Retina (tissue), 1 donor: ENCODE measurements at regions not wholly inside any gene's neighbourhood (a gene's known extent, or its start where the extent isn't known, plus 50 kb on each side); places are given as distances from the start of the nearest gene placed in this dataset.
"Not testable (repeated sequence)": the region's sequence is repeated elsewhere in the genome, so short reads cannot be mapped to it uniquely, and the experiment has no call there.

Experiments used
- DNase-seq: peaks from one replicate; pipeline ENCODE4 v3.0.0-alpha.2; 2016

DNA sequence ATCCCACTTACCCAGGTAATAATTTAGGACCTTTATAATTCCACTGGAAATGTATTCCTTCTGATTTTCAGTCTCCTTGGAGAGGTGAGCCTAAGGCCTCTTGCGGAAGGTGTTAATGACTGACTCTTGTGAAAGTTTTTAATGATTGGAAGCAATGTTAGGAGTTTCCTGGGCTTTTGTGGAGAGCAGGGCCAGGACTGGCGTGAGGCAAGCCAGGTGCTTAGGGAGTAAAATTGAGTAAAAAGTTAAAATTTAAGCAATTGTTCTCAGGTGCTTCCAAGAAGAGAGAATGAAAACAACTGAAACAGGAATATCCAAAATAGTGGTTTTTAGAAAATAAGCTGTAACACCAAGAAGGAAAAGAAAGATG, 130.6 kb upstream of the TGFBR2 start:
- no peak for DNase-seq

DNA sequence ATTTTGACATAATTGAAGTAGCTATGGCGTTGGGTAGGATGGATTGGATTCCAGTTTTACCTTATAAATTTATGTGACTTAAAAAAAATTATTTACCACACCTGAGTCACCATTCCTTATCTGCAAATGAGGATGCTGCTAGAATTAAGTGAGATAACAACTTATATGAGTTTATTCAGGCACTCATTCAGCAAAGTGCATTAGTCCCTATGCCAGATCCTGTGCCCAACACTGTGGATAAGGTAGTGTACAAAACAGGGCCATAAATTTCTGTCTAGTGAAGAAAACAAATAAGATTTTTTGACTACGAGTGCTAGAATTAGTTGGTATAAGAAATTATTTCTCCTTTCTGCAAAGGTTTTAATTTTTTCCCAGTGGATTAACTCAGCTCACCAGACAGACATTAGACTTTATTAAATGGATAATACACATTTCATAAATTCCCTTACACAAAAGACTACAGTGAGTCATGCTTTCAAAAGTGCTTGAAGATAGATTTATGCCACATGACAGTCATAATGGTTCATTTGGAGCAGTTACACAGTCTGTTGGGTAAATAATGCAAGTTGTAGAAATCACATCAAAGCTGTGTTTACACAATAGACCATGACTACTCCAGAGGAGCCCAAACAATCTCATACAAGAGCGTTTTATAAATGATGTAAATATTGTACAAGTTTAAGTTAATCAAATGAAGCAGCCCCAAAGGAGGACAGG, 129.9 kb upstream of the TGFBR2 start:
- DNase-seq: no peak

DNA sequence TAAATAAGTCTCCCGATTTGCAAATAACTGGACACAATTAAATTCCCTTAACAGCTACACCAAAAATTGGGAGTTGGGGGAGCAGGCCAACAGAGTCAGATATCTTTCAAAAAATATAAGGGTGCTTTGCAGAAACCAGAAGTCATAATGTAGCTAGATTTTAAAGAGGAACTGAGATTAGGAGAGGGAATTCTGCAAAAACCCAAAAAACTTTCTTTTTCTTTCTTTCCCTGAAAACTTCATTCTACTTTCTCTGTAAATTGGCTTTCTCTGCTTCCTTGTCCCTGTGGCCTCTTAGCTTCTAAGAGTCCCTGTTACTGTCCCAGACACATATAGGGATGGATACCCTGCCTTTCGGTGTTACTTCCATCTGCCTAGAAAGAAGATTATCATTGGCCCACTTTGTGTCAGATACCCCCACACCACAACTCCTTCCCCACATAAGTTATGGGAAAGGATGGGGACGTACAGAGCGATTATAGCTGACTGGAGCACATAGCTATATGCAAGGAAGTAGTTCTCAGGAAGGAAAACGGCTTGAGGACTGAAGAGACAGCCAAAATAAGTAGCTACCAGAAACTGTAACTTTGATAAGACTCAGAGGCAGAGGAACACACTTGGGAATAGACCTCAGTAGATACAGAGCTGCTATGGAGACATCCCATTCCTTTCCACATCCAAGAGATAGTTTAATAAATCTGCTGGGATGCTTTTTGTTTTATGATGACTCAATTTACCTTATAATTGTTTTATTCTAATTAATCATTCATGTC, 129.1 kb upstream of the TGFBR2 start:
- DNase-seq: no peak

DNA sequence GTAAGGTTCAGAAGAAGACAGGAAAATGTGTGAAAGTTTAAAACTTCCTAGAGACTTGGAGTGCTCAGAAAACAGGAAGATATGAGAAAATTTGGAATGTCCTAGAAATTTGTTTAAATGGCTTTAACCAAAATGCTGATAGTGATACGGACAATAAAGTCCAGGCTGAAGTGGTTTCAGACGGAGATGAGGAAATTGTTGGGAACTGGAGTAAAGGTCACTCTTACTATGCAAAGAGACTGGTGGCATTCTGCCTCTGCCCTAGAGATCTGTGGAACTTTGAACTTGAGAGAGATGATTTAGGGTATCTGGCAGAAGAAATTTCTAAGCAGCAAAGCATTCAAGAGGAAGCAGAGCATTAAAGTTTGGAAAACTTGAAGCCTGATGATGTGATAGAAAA, 126.7 kb upstream of the TGFBR2 start:
- not testable (repeated sequence) for DNase-seq

DNA sequence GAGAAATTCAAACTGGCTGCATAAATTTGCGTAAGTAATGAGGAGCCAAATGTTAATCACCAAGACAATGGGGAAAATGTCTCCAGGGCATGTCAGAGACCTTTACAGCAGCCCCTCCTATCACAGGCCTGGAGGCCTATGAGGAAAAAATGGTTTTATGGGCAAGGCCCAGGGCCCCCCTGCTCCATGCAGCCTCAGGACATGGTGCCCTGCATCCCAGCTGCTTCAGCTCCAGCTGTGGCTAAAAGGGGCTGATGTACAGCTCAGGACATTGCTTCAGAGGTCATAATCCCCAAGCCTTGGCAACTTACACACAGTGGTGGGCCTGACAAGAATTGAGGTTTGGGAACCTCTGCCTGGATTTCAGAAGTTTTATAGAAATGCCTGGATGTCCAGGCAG, 126.2 kb upstream of the TGFBR2 start:
- DNase-seq: not testable (repeated sequence)

DNA sequence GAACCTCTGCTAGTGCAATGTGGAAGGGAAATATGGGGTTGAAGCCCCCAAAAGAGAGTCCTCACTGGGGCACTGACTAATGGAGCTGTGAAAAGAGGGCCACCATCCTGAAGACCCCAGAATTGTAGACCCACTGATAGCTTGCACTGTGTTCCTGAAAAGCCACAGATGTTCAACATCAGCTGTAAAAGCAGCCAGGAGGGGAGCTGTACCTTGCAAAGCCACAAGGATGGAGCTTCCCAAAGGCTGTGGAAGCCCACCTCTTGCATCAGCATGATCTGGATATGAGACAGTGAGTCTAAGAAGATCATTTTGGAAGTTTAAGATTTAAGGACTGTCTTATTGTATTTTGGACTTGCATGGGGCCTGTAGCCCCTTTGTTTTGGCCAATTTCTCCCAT, 125.8 kb upstream of the TGFBR2 start:
- DNase-seq: no peak

DNA sequence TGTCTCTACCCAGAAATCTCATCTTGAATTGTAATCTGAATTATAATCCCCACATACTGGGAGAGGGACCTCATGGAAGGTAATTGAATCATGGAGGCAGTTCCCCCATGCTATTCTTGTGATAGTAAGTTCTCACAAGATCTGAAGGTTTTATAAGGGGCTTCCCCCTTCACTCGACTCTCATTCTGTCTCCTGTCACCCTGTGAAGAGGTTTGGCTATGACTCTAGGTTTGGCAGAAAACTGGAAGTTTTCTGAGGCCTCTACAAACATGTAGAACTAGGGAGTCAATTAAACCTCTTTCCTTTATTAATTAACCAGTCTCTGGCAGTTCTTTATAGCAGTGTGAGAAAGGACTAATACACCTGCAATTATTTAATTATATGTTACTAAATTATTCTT, 125.2 kb upstream of the TGFBR2 start:
- DNase-seq: no peak

DNA sequence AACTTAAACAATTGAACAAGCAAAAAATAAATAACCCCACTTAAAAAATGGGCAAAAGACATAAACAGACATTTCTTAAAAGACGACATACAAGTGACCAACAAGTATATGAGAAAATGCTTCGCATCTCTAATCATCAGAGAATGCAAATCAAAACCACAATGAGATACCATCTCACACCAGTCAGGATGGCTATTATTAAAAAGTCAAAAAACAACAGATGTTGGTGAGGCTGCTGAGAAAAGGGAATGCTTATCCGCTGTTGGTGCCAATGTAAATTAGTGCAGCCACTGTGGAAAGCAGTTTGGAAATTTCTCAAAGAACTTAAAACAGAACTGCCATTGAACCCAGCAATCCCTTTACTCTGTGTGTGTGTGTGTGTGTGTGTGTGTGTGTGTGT, 122.2 kb upstream of the TGFBR2 start:
- not testable (repeated sequence) for DNase-seq

DNA sequence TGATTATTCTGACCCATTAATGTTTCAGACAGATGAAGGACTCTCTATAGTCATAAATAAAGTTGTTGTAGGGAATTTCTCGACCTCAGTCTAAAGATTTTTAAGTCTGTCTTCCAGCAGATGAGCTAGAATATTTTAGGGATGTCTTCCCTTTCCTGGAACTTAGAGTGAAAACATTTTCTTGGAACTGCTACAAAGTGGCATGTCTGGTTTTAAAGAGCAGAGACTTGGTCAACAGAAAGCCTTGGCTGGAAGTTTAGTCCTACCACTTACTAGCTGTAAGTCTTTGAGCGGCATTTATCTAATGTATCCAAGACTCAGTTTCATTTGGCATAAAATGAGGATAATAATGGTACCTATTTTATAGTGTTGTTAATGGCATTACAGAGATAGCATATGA, 120.0 kb upstream of the TGFBR2 start:
- no peak for DNase-seq

DNA sequence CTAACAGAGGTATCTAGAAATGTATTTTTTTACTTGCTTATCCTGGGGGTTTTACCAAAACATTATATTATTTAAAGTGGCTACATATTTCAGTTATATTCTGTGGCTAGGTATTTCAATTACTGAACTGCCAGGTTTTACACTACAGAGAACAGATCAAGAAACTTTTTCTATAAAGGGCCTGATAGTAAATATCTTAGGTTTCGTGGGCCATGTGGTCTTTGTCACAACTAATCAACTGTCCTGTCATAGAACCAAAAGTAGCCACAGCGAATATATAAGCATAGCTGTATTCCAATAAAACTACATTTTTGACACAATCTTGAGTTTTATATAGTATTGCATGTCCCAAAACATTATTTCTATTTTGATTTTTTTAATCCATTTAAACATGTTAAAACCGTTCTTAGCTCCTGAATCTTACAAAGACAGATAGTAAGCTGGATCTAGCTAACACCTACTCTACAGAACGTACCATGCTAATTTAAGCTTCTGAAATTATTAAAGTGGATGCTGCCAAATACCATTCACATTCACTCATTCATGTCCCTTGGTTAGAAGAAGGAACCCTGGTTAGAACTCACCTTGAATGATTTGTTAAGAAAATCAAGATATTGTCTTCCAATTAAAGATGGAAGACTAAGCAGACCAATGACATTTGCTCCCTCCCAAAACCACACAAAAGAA, 118.2 kb upstream of the TGFBR2 start:
- DNase-seq: no peak

DNA sequence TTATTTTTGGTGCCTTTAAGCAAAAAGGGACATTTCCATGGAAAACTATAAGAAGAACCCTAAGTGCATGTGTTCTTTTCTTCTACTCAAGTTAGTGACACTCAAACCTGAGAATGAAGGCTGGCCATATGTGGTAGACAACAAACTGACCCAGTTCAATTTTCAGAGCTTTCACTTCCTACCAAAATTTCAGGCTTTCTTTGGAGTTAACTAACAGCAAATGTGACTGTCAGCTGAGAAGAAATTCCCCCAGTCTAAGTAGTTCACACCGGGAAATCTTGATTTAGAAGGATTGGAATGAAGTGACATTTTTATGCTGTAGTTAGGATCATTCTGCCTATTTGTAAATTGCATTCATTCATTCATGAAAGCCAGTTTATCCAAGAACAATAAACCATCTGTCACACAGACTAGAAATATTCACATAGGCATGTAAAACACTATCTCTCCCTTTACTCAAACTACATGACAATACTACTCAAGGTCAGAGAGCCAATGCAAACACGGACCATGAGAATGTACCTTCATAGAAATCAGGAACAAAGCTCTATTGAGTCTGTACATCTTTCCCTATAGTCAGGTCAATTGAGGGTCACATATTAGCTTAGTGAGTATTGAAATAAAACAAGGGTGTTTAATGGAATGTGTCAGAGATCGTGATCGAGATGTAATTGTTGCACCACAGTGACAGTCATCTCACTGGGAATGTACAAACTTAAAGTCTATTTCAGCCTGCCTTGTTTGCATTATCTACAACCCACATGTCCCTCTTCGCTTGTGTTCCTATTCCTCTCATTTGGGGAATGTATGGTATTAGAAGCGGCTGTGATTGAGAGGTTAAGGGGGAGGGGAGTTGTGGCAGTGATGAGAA, 113.8 kb upstream of the TGFBR2 start:
- no peak for DNase-seq

DNA sequence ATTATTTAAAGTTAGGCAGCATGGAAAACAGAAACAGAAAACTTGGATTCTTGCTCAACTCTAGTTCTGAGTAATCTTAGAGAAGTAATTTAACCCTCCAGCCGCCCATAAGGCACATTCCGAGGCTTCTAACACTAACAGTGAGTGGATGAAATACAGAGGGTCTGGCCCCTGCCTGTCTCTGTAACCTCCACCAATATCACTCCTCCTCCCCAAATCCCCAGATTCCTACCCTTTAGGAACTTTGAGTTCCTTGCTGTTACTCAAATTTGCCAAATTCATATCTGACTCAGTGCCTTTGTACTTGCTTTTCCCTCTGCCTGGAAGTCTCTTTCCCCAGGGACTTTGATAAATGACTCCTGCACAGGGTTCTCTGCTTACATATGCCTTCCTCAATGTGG, 112.5 kb upstream of the TGFBR2 start:
- DNase-seq: no peak

DNA sequence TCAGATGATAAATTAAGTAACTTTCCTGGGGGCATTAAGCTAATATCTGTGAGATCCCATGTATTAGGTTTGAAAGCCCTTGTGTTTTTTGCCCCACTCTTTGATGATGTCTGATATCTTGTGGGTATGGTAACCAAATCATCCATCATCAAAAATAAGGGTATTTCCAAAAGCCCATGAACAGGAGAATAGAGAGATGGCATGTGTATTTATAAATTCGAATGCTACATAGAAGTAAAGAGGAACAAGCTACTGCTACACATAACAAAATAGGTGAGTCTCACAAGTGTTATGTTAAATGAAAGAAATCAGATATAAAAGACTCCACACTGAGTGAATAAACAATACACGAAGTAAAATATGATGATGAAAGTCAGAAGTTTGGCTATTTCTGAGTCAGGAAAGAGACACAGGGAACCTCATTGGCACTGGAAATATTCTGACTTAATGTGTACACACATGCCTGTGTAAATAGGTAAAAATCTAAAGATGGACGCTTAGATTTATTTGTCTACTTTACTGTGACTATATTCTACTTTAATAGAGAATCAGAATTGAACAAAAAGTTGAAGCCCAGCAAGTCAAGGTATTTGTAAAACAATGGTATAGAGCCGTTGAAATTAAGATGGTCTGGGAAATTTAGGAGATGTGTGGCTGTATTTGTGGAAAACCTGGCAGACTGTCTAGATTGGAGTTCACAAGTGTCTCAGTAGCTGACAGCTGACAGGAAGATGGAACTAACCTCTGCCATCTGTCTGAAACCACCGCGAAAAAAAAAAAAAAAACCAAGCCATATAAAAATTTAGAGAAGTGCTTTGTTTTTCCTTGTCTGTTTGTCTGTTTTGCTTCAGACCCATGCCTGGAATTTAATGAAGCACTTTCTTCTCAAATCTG, 111.0 kb upstream of the TGFBR2 start:
- no peak for DNase-seq

DNA sequence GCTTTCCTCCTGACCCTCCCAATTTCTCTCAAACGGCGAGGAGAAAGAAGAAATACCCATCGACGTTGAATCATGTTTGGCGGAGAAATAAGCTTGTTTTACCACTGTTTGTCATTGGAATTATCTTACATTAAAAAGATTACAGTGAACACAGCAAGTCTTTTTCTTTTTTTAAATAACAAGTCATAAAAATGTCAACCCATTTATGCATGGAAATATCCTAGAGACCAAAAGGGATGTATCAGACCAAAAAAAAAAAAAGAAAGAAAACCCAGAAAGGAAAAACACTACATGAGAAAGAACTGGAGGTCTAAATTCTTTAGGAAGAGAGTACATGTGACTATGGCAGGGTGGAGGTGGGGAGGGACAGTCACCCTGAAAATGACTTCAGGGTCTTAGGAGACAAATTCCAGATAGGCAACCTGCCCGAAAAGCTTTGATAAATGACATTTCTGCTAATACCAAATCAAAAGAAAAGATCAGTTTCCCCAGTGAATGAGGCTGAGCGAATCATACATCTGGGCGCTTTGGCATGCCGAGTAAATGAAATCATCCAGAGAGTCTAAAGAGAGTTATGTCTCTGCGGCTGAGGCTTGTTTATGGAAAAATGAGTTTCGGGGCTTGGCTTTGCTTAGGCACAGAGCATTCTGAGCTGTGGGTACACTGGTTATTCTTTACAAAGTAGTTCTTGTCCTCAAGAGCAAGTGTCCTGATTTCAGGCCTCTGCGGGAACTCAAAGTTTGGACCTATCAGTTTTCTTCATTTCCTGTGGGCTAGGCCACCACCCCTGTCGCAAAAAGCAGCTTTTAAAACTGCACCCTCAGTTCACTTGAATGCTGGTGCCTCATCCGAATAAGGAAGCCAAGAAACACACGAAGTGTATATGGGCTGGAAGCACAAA, 110.1 kb upstream of the TGFBR2 start:
- DNase-seq: peak; percentile 1

DNA sequence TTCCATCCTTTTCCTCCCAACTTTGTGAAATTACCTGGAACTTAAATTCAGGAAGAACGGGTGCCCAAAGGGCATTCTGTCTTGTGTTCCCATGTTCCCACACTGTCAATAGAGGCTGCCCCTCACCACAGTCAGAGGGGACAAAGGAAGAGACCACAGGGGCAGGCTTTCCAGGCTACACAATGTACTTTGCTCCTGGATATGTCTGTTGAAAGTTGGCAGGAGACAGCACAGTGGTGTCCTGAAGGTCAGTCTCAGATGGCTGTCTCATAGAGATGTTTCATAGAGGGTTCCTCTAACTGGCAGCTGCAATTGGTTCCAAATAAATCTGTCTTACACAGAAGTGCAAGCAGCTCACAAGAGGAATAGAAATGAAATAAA, 107.8 kb upstream of the TGFBR2 start:
- DNase-seq: no peak

DNA sequence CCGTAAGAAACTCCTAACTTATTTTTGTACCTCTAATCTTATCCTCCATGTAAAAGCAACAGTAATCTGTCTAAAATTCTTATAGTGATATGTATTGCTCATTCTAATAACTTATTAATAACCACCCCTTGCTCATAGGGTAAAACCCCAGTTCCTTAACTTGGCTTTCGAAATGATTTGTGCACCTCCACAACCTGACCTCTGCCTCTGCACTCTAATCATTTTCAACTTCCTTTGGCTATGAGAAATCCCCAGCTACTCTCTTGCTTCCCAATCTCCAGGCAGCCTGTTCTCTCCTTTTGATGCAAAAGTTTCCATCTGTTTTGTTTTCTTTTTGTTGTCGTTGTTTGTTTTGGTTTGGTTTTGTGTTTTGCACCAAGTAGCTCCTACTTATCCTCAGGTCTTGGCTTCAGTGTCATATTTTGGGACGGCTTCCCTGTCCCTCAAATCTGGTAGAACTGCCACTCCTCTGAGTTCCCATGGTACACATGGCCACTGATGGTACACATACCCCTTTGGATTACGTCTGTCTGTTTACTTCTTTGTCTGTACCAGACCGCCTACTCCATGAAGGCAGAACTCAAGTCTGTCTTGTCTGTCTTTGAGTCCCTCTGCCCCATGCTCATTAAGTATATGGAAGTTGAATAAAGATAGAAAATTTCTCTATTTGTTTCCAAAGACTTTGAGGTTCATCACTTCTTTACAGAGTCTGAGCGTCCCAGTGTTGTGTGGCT, 105.6 kb upstream of the TGFBR2 start:
- DNase-seq: no peak

DNA sequence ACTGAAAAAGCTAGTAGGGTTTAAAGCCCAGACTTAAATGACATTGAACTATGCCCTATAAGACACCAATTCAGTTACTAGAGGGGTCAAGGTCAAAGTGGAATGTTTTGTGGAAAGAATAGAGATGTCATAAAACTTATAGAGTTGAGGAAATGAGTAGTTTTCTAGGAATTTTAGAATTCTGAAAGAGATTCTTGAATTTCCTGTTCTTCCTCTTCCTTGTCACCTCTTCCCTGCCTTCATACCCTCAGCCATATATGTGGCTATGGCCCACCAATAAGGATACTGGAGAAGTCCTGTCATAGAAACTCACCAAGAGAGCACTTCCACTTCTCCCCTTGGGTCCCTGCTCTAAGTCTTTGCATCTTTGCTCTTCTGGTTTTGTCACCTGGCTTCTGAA, 104.9 kb upstream of the TGFBR2 start:
- no peak for DNase-seq

DNA sequence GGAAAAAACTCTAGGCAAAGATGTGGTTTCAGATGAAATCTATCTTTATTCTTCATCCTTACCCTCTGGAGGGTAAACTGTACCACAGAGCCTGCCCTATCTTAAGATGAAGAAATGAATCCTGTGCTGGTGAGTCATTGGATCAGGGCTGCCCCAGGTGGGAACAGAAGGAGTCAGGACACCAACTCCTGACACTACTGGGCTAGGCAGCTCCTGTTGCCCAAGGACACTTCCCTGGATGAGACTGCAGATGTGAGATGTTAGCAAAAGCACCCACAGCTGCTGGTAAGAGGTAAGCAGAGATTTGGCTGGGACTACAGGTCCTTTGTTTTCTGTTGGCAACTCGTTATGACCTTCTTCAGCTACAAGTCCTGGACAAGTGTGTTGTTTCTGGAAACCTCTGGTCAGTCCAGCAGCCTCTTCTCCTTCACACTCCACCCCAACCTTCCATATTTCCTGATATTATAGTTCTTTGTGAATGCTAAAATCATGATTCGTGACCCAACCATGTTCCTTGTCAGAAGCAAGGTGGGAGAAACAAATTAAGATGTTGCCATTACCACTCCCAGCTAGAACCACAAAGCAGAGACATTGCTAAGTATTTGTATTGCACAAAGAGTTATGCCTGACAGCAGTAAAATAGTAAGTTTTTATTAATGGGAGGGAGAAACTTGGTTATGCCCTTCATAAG, 104.2 kb upstream of the TGFBR2 start:
- DNase-seq: no peak

DNA sequence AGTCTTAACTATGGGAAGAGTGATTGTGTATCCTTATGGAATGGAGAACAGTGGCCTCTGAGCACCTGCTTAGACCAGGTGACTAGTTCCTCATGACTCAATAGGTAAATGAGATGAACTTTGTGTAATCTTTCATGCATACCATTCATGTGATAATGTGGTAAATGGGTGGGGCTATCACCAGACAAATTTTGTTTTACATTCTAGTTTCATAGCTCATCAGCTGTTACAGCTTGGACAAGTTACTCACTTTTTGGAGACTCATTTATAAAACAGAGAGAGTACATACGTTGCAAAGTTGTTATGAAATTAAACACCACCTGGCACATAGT, 103.7 kb upstream of the TGFBR2 start:
- DNase-seq: no peak

DNA sequence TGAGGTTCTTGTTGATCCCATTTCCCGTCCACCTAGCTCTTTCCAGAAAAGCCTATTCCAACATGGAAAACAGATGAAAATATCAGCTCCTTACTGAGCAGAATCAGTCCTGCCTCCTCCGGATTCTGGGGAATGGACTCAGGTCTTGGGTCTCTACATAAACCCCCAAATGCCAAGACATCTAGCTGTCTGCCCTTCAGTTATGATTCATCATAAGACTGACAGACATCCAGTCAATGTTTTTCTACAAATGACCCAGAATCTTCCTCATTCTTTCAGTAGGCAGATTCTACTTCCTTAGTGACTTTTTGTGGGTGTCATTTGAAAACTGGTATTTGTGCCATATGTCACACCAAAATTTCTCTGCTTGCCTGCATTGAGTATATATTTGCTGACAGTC, 103.0 kb upstream of the TGFBR2 start:
- no peak for DNase-seq
